Activated CD4-positive, alpha-beta memory T cell treated with anti-CD3 and anti-CD28 coated beads, Interleukin-2, amount 10 ng/mL, durations not matched to agents 7 days and 5 days (primary cell): ENCODE measurements at regions not wholly inside any gene's neighbourhood (a gene's known extent, or its start where the extent isn't known, plus 50 kb on each side); places are given as distances from the start of the nearest gene placed in this dataset.

ENCODE experiments used
- CTCF ChIA-PET: fragments of 350-600 bp; sonication (Branson Sonifier 250); formaldehyde crosslinking; loops from one replicate; lab custom pipeline; 2021; ENCODE audit warnings: antibody characterized with exemption, inconsistent platforms; lab: Charles Lee
- POLR2A ChIA-PET: fragments of 350-600 bp; sonication (Branson Sonifier 250); formaldehyde crosslinking; loops from one replicate; lab custom pipeline; 2021; ENCODE audit warnings: antibody characterized with exemption; lab: Charles Lee
- DNase-seq: peaks from one replicate; pipeline ENCODE4 v3.0.0-alpha.2; 2020
- H3K27ac Mint-ChIP-seq: one replicate; pipeline ENCODE4 v1.8.0; 2021; ENCODE audit warnings: mild to moderate bottlenecking, mixed read lengths
- H3K27me3 Mint-ChIP-seq: one replicate; pipeline ENCODE4 v1.8.0; 2021; ENCODE audit warnings: mixed read lengths
- H3K36me3 Mint-ChIP-seq: one replicate; pipeline ENCODE4 v1.8.0; 2021; ENCODE audit warnings: low read depth, mixed read lengths
- H3K4me1 Mint-ChIP-seq: one replicate; pipeline ENCODE4 v1.8.0; 2021; ENCODE audit warnings: mixed read lengths
- H3K4me3 Mint-ChIP-seq: one replicate; pipeline ENCODE4 v1.8.0; 2021; ENCODE audit warnings: mild to moderate bottlenecking, mixed read lengths
- H3K9me3 Mint-ChIP-seq: one replicate; pipeline ENCODE4 v1.8.0; 2021; ENCODE audit warnings: mixed read lengths

DNA sequence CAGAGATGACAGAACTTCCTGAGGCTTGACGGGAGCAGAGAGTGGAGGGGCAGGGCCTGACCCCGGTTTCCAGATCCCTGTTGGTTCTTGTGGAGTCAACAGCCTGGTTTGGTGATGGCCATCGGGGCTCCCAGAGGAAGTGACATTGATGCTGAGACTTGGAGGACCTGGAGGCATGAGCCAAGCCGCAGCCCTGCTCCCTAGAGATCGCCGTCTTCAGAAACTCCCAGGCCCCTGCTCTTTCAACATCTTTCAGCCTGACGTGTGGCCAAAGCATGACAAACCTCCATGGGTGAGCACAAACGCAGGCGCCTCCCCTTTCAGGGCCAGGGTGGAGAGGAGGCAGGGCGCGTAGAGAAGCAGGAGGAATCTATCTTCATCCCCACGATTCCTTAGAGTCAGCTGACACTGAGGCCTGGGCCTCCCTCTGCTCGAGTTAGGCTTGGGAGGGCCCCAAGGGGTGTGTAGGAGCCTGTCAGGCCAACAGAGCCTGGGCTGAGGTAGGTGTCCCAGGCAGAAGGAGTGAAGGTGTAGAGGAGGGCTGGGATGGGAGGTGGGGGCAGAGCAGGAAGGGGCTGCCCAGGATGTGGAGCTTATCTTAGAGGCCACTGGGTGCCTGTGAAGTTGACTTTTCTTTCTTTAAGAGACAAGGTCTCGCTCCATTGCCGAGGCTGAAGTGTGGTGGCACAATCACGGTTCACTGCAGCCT is 56.1 kb upstream of the MED9 start:
- Mint-ChIP-seq H3K36me3 (peaks cover 3% of the 10 kb centered on the region), H3K4me3 (no peak overlapping the region), H3K27ac (no peak overlapping the region), H3K9me3 (peaks cover 6% of the 10 kb centered on the region), H3K4me1 (peaks cover 16% of the 10 kb centered on the region), H3K27me3 (no peaks in the 10 kb centered on the region)
- CTCF ChIA-PET: no interaction called here
- DNase-seq: no peak
- POLR2A ChIA-PET: no interaction called here

DNA sequence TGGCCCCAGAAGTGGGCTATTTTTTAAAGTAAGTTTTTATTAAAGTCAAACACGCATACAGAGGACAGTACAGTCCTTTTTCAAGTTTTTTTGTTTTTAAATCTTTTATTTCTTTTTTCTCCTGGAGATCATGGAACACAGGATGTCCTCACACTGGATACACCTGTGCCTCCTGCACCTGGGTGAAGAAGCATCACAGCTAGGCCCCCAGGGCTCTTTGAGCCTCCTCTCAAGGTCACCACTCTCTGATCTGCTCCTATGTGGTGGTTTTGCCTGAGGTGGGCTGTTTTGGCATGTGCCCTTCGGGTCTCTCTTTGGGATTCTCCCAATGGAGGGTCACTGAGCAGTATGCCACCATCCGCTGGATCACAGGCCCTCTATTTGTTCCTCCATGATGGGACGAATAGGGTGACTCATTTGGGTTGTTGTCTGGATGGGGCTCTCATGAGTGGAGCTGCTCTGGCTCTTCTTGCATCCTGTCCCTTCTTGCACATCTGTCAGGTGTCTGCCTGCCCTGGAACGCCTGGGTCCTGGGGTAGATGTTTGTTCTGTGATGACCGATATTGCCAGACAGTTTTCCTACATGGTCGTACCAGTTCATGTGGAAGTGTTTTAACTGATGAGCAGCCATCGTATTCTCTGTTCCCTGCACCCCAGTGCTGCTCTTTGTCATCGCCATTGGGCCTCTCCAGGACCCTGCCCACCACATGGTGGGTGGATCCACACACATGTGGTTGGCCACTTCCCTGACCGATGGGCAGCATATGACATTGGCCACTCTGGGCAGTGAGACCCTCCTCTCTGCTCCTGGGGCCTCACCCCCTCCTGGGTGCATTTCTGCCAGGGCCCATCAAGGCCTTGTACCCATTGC is 55.2 kb upstream of the MED9 start:
- CTCF ChIA-PET: no interaction called here
- H3K9me3 Mint-ChIP-seq: peaks cover 6% of the 10 kb centered on the region

DNA sequence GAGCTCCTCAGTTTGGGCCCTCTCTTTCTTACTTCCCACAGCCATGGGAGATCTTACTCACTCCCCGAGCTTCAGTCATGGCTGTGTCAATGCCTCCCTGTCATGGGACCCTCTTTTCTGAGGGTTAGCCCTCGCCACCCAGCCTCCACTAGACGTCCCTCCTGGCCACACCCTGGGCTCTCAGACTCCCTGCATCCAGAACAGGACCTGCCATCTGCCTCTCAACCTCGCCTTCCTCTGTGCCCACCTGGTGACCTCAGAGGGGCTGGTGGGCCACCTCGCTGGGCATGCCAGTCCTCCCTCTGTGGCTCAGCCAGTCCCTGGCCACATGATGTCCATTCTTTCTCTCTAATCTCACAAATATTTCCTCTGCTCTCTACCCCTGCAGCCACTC is 54.6 kb upstream of the MED9 start:
- H3K36me3 Mint-ChIP-seq: no peaks in the 10 kb centered on the region
- H3K4me1 Mint-ChIP-seq: peaks cover under 1% of the 10 kb centered on the region
- ChIA-PET CTCF (interaction anchor here (0.9 kb wide), 1 partner anchor 193 kb away, joined by 3 read pairs; no protein-coding TSS in a partner anchor), POLR2A (no interaction called here)
- no peak overlapping the region for H3K4me3 Mint-ChIP-seq
- H3K27me3 Mint-ChIP-seq: peaks cover 4% of the 10 kb centered on the region
- no peak overlapping the region for H3K27ac Mint-ChIP-seq
- DNase-seq: no peak
- H3K9me3 Mint-ChIP-seq: peaks cover 6% of the 10 kb centered on the region

More for the DNA sequence above, 55.2 kb upstream of the MED9 start:
- no peak overlapping the region for H3K4me3 Mint-ChIP-seq
- POLR2A ChIA-PET: no interaction called here
- no peak overlapping the region for H3K27ac Mint-ChIP-seq
- no peaks in the 10 kb centered on the region for H3K27me3 Mint-ChIP-seq
- peaks cover 3% of the 10 kb centered on the region for H3K36me3 Mint-ChIP-seq
- H3K4me1 Mint-ChIP-seq: peaks cover 7% of the 10 kb centered on the region
- no peak for DNase-seq

DNA sequence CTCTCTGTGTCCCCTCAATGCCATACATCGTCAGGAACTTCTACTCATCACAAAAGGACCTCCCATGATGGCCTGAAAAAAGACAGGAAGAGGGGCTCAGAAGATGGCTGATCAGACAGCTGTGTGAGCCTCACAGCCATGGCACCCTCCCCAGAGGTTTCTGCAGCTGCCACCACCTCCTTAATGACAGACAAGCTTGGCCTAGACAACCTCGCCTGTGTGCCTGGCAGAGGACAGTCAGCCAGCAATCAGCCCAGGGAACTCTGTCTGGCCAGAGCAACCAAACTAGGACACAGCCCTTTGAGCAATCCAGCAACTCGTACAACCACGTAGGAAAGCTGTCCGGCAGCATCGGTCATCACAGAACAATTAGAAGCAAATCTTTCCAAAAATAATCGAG is 54.2 kb upstream of the MED9 start:
- no peak overlapping the region for H3K27ac Mint-ChIP-seq
- no peaks in the 10 kb centered on the region for H3K36me3 Mint-ChIP-seq
- H3K4me1 Mint-ChIP-seq: no peaks in the 10 kb centered on the region
- peaks cover 6% of the 10 kb centered on the region for H3K9me3 Mint-ChIP-seq
- ChIA-PET POLR2A (no interaction called here), CTCF (interaction anchor here (0.9 kb wide), 1 partner anchor 192 kb away, joined by 3 read pairs; no protein-coding TSS in a partner anchor)
- no peak overlapping the region for H3K4me3 Mint-ChIP-seq
- peaks cover 5% of the 10 kb centered on the region for H3K27me3 Mint-ChIP-seq
- no peak for DNase-seq

DNA sequence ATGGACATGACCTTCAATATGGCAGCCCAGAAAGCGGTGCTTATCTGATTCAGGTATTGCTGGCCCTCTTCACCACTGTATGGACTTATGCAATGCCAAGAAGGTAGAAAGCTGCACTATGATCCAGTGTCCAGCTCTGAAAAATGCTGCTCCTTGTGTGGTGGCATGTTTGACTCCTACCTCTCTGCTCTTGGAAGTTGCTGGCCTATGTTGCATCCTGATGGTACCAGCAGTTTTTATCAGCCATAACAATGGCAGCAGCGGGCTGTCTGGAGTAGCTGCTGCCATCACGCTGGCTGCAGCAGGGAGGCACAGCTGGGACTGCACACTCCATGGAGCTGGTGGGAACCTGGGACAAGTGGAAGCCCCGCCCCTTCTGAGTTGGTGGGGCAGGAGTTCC is 53.1 kb upstream of the MED9 start:
- CTCF ChIA-PET: no interaction called here
- Mint-ChIP-seq H3K4me3 (no peak overlapping the region), H3K4me1 (no peaks in the 10 kb centered on the region), H3K27ac (no peak overlapping the region), H3K27me3 (peaks cover 5% of the 10 kb centered on the region), H3K36me3 (no peaks in the 10 kb centered on the region), H3K9me3 (peaks cover 6% of the 10 kb centered on the region)
- DNase-seq: no peak
- POLR2A ChIA-PET: no interaction called here

DNA sequence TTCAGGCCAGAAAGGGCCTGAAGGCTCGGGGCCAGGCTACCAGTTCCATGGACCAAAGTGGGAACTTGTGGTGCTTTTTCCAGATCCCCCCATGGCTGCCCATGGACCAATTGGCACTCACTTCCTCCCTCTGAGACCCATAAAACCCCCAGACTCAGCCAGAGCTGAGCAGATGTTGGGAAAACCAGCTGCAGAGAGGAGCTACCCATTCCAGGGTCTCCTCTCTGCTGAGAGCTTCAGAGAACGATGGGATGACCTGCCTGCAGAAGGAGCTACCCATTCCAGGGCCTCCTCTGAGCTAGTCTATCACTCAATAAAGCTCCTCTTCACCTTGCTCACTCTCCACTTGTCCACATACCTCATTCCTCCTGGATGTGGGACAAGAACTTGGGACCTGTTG is 52.2 kb upstream of the MED9 start:
- no peaks in the 10 kb centered on the region for H3K4me1 Mint-ChIP-seq
- H3K27ac Mint-ChIP-seq: no peak overlapping the region
- CTCF ChIA-PET: no interaction called here
- POLR2A ChIA-PET: no interaction called here
- no peak for DNase-seq
- H3K27me3 Mint-ChIP-seq: peaks cover 9% of the 10 kb centered on the region
- peaks cover 6% of the 10 kb centered on the region for H3K9me3 Mint-ChIP-seq
- no peak overlapping the region for H3K4me3 Mint-ChIP-seq
- no peaks in the 10 kb centered on the region for H3K36me3 Mint-ChIP-seq

DNA sequence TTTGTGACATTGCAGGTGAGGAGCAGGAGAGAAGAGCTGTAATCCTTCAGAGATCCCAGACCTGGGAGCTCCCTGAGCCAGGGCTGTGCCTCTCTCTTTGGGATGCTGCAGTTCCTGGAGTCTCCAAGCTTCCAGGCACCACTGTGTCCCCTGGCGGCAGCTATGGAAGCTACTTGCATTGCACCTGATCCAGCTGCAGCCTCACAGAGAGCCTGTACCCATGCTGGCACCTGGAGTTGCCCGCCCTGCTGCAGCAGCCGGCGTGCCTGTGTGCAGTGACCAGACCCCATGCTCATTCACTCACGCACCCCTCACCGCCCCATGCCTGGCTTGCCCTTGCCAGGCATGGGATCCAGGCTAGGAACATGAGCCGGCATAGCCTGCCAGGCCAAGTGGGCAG is 51.8 kb upstream of the MED9 start:
- CTCF ChIA-PET: no interaction called here
- Mint-ChIP-seq H3K27ac (no peak overlapping the region), H3K36me3 (no peaks in the 10 kb centered on the region), H3K9me3 (peaks cover 6% of the 10 kb centered on the region), H3K4me1 (no peaks in the 10 kb centered on the region), H3K4me3 (no peak overlapping the region), H3K27me3 (peaks cover 14% of the 10 kb centered on the region)
- POLR2A ChIA-PET: no interaction called here
- DNase-seq: no peak

DNA sequence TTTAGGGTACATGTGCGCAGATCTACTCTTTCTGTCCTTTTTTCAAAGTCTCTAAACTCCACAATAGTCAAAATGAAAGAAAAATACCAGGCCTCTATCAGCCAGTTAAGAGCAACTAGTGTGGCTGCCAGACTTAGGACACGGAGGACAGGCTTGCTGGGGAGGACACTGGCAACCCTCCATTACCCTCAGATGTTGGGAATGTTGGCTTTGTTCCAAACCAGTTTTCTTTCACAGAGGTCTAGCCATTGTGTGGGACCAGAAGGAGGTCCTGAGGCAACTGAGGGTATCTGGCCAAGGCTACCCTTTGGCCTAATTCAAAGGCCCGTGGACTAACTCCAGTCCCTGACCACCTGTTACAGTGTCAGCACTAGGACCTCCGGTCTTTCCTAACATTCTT is 51.2 kb upstream of the MED9 start:
- ChIA-PET POLR2A (interaction anchor here (1.1 kb wide), 1 partner anchor 9 kb away, joined by 3 read pairs; no protein-coding TSS in a partner anchor), CTCF (no interaction called here)
- no peak for DNase-seq
- Mint-ChIP-seq H3K9me3 (peaks cover 6% of the 10 kb centered on the region), H3K27me3 (peaks cover 17% of the 10 kb centered on the region), H3K27ac (no peak overlapping the region), H3K36me3 (no peaks in the 10 kb centered on the region), H3K4me3 (no peak overlapping the region), H3K4me1 (no peaks in the 10 kb centered on the region)

DNA sequence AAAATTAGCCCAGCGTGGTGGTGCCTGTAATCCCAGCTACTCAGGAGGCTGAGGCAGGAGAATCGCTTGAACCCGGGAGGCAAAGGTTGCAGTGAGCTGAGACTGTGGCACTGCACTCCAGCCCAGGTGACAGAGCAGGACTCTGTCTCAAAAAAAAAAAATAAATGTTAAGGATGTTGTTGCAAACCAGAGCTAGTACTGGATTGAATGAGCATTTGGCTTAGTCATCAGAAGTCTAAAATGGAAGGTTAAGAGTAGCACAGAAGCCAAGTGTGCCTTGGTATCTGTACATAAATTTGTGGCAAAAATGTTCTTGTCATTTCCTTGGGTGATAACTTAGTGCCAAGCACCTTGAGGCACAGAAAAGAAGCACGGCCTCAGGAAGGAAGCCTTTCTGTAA is 50.6 kb upstream of the MED9 start:
- Mint-ChIP-seq H3K36me3 (no peaks in the 10 kb centered on the region), H3K27me3 (peaks cover 17% of the 10 kb centered on the region), H3K27ac (no peak overlapping the region), H3K9me3 (peaks cover 6% of the 10 kb centered on the region), H3K4me1 (no peaks in the 10 kb centered on the region), H3K4me3 (no peak overlapping the region)
- ChIA-PET POLR2A (interaction anchor here (1.1 kb wide), 1 partner anchor 10 kb away, joined by 3 read pairs; no protein-coding TSS in a partner anchor), CTCF (no interaction called here)
- no peak for DNase-seq
